ENCODE measurements at regions not wholly inside any gene's neighbourhood (a gene's known extent, or its start where the extent isn't known, plus 50 kb on each side); places are given as distances from the start of the nearest gene placed in this dataset.
A peak's percentile ranks its signal among the peaks of the same experiment; 100 is the strongest.

GRCh38 chr2:3958465-3958864 lies 255.1 kb downstream of the DCDC2C start (continued):
- no peak for TF ChIP-seq AKNA (CRISPR knock-in tag; IDR thresholded peaks at IDR 0.05; ENCODE audit: borderline replicate concordance)
- TF ChIP-seq HNRNPUL1 (IDR thresholded peaks at IDR 0.05; ENCODE audit: low read depth, low read length), result no peak
- TF ChIP-seq ZNF878 (CRISPR knock-in tag; IDR thresholded peaks at IDR 0.05), result no peak
- TF ChIP-seq ZFP90 (CRISPR knock-in tag; IDR thresholded peaks at IDR 0.05; ENCODE audit: borderline replicate concordance), result no peak

GRCh38 chr2:3958969-3959368 lies 255.6 kb downstream of the DCDC2C start:
- WGBS (ENCODE audit: low lambda C conversion rate), result 41% methylated on average over 13 of the region's 13 CpGs
- ATAC-seq, result peak; percentile 37
- H3K36me3 ChIP-seq (replicated peaks in 1 of 2; ENCODE audit: control insufficient read depth in 1 of 2, insufficient read depth in 2 of 2, low read length in 2 of 2), result no peaks in the 10 kb centered on the region
- intact Hi-C loops (cut with micrococcal nuclease; ENCODE audit: unreplicated experiment), result loop anchor here (1.0 to 5.0 kb wide), 2 partner anchors 151 to 758 kb away; no protein-coding TSS in a partner anchor
- no peak overlapping the region for H3K4me3 ChIP-seq (replicated peaks in 1 of 3; ENCODE audit: insufficient read depth in 1 of 3, low read depth in 2 of 3, low read length in 3 of 3)
- no peaks in the 10 kb centered on the region for H3K4me1 ChIP-seq (ENCODE audit: insufficient read depth, low read length)
- H3K27ac ChIP-seq (ENCODE audit: extremely low read length, insufficient read depth, low read length), result no peak overlapping the region
- no peak for DNase-seq (ENCODE audit: low spot score)
- H3K9ac ChIP-seq (ENCODE audit: insufficient read depth, low read depth, low read length), result no peak overlapping the region
- BruUV-seq (replicated peaks), result no TSS peak
- ChIA-PET CTCF (ENCODE audit: low intra/inter-chr PET ratio, low total read pairs) (interaction anchor here (1.2 to 1.9 kb wide), 3 partner anchors 95 to 1407 kb away, joined by 5 to 15 read pairs (median 14); no protein-coding TSS in a partner anchor), POLR2A (no interaction called here)
- peaks cover 3 to 21% of the 10 kb centered on the region in 2 experiments; a peak in 4 of 5 replicates for H3K27me3 ChIP-seq (ENCODE audit: control insufficient read depth in 1 of 2, insufficient read depth in 2 of 2, low read length in 2 of 2)
- in situ Hi-C loops (cut with HindIII; ENCODE audit: extremely low pct_ligation_motif_present, low pct_unique_long_range_greater_than_20kb), result loop anchor here (10.0 kb wide), 1 partner anchor 1406 kb away; no protein-coding TSS in a partner anchor
- FAIRE-seq, result no peak
- no peak overlapping the region for H3K4me2 ChIP-seq (ENCODE audit: low read depth, low read length)
- H4K20me1 ChIP-seq (ENCODE audit: insufficient read depth, low read length), result no peaks in the 10 kb centered on the region; the same call in 1 of the 2 replicates
- H3K9me3 ChIP-seq (ENCODE audit: low read length), result no peaks in the 10 kb centered on the region
- H2AFZ ChIP-seq (ENCODE audit: low read length), result no peak overlapping the region
- no peaks in the 10 kb centered on the region for H3K79me2 ChIP-seq (ENCODE audit: insufficient read depth, low read length)
- TF ChIP-seq CTCF (CRISPR knock-in tag; IDR thresholded peaks at IDR 0.05) (no peak), ZFY (CRISPR knock-in tag; IDR thresholded peaks at IDR 0.05) (no peak), ZFP90 (CRISPR knock-in tag; IDR thresholded peaks at IDR 0.05; ENCODE audit: borderline replicate concordance) (no peak), HNRNPL (IDR thresholded peaks at IDR 0.05; ENCODE audit: low read depth, low read length) (no peak), ZNF142 (CRISPR knock-in tag; IDR thresholded peaks at IDR 0.05) (no peak), HNRNPLL (IDR thresholded peaks at IDR 0.05; ENCODE audit: low read depth, low read length, poor library complexity, severe bottlenecking) (no peak), FOXM1 (CRISPR knock-in tag; IDR thresholded peaks at IDR 0.05) (no peak)
